ENCODE measurements at regions not wholly inside any gene's neighbourhood (a gene's known extent, or its start where the extent isn't known, plus 50 kb on each side); places are given as distances from the start of the nearest gene placed in this dataset.
"Not testable (repeated sequence)": the region's sequence is repeated elsewhere in the genome, so short reads cannot be mapped to it uniquely, and the experiment has no call there.

- H3K36me3 ChIP-seq (ENCODE audit: insufficient read depth, low read length); H3K4me3 ChIP-seq (ENCODE audit: low read depth, low read length, poor library complexity, severe bottlenecking); CTCF ChIA-PET (ENCODE audit: unreplicated experiment); DNase-seq (ENCODE audit: low spot score); intact Hi-C loops (cut with micrococcal nuclease; ENCODE audit: unreplicated experiment); H3K27ac ChIP-seq (ENCODE audit: low read depth, low read length, poor library complexity, severe bottlenecking); H3K9me2 ChIP-seq (ENCODE audit: insufficient read depth, low read length); BruUV-seq (replicated peaks); H3K4me2 ChIP-seq (ENCODE audit: low read length); H2AFZ ChIP-seq (ENCODE audit: low read length); H3K79me2 ChIP-seq (ENCODE audit: insufficient read depth, low read depth, low read length); H3K4me1 ChIP-seq (ENCODE audit: insufficient read depth, low read length, poor library complexity, severe bottlenecking); H4K20me1 ChIP-seq (ENCODE audit: insufficient read depth, low read length); H3K9me3 ChIP-seq (ENCODE audit: low read length); POLR2A ChIA-PET: not testable (repeated sequence)
Observed at GRCh38 chrX:106291779-106292390, 123.8 kb downstream of the PWWP3B start.

GRCh38 chrX:106300239-106300638, 132.1 kb downstream of the PWWP3B start:
- Histone ChIP-seq H3K27ac (ENCODE audit: low read depth, low read length, poor library complexity, severe bottlenecking) (no peak overlapping the region), H3K4me1 (ENCODE audit: insufficient read depth, low read length, poor library complexity, severe bottlenecking) (no peaks in the 10 kb centered on the region), H3K9me3 (ENCODE audit: low read length) (no peaks in the 10 kb centered on the region), H4K20me1 (ENCODE audit: insufficient read depth, low read length) (no peaks in the 10 kb centered on the region), H3K4me3 (ENCODE audit: low read depth, low read length, poor library complexity, severe bottlenecking) (no peak overlapping the region), H3K4me2 (ENCODE audit: low read length) (no peak overlapping the region), H3K9me2 (ENCODE audit: insufficient read depth, low read length) (no peaks in the 10 kb centered on the region), H3K79me2 (ENCODE audit: insufficient read depth, low read depth, low read length) (no peaks in the 10 kb centered on the region), H2AFZ (ENCODE audit: low read length) (no peak overlapping the region), H3K36me3 (ENCODE audit: insufficient read depth, low read length) (no peaks in the 10 kb centered on the region)
- intact Hi-C loops (cut with micrococcal nuclease; ENCODE audit: unreplicated experiment), result no loop called here
- ChIA-PET CTCF (ENCODE audit: unreplicated experiment) (no interaction called here), POLR2A (no interaction called here)
- no TSS peak for BruUV-seq (replicated peaks)
- TF ChIP-seq EZH2phosphoT487 (IDR thresholded peaks at IDR 0.05; ENCODE audit: borderline replicate concordance, low read depth, low read length), result no peak
- no peak for TF ChIP-seq CTCF (conservative IDR thresholded peaks at IDR 0.05; ENCODE audit: low read length)
- DNase-seq (ENCODE audit: low spot score), result no peak

GRCh38 chrX:106300656-106301055, 132.6 kb downstream of the PWWP3B start:
- Histone ChIP-seq H3K9me3 (ENCODE audit: low read length) (no peaks in the 10 kb centered on the region), H3K4me1 (ENCODE audit: insufficient read depth, low read length, poor library complexity, severe bottlenecking) (no peaks in the 10 kb centered on the region), H3K4me3 (ENCODE audit: low read depth, low read length, poor library complexity, severe bottlenecking) (no peak overlapping the region), H3K9me2 (ENCODE audit: insufficient read depth, low read length) (no peaks in the 10 kb centered on the region), H4K20me1 (ENCODE audit: insufficient read depth, low read length) (no peaks in the 10 kb centered on the region), H3K36me3 (ENCODE audit: insufficient read depth, low read length) (no peaks in the 10 kb centered on the region), H3K27ac (ENCODE audit: low read depth, low read length, poor library complexity, severe bottlenecking) (no peak overlapping the region), H2AFZ (ENCODE audit: low read length) (no peak overlapping the region), H3K79me2 (ENCODE audit: insufficient read depth, low read depth, low read length) (no peaks in the 10 kb centered on the region), H3K4me2 (ENCODE audit: low read length) (no peak overlapping the region)
- no peak for DNase-seq (ENCODE audit: low spot score)
- no TSS peak for BruUV-seq (replicated peaks)
- intact Hi-C loops (cut with micrococcal nuclease; ENCODE audit: unreplicated experiment), result no loop called here
- ChIA-PET POLR2A (no interaction called here), CTCF (ENCODE audit: unreplicated experiment) (no interaction called here)
- no peak for TF ChIP-seq EZH2phosphoT487 (IDR thresholded peaks at IDR 0.05; ENCODE audit: borderline replicate concordance, low read depth, low read length)
- TF ChIP-seq CTCF (conservative IDR thresholded peaks at IDR 0.05; ENCODE audit: low read length), result no peak
